Activated T-cell treated with anti-CD3 and anti-CD28 coated beads, Interleukin-2, amount 50 U/mL, for 4 hours (primary cell): ENCODE measurements at regions not wholly inside any gene's neighbourhood (a gene's known extent, or its start where the extent isn't known, plus 50 kb on each side); places are given as distances from the start of the nearest gene placed in this dataset.
"Not testable (repeated sequence)": the region's sequence is repeated elsewhere in the genome, so short reads cannot be mapped to it uniquely, and the experiment has no call there.

Experiments used
- ATAC-seq, 2 donors: fragments of 200-7000 bp; cut with Tn5 transposase; one replicate each; pipeline ENCODE4 v1.10.0; 2021
- DNase-seq: peaks from one replicate; pipeline ENCODE4 v3.0.0-alpha.2; 2020
- H3K27me3 Mint-ChIP-seq: one replicate; pipeline ENCODE4 v1.8.0; 2021; ENCODE audit warnings: low read depth, mixed read lengths
- H3K36me3 Mint-ChIP-seq: one replicate; pipeline ENCODE4 v1.8.0; 2022; ENCODE audit warnings: mixed read lengths; ENCODE audit not compliant: insufficient read depth
- H3K4me1 Mint-ChIP-seq: one replicate; pipeline ENCODE4 v1.8.0; 2021; ENCODE audit warnings: low read depth, mixed read lengths
- H3K4me3 Mint-ChIP-seq: one replicate; pipeline ENCODE4 v1.8.0; 2021; ENCODE audit warnings: mild to moderate bottlenecking, moderate library complexity, mixed read lengths
- H3K9me3 Mint-ChIP-seq: one replicate; pipeline ENCODE4 v1.8.0; 2021; ENCODE audit warnings: mixed read lengths

DNA sequence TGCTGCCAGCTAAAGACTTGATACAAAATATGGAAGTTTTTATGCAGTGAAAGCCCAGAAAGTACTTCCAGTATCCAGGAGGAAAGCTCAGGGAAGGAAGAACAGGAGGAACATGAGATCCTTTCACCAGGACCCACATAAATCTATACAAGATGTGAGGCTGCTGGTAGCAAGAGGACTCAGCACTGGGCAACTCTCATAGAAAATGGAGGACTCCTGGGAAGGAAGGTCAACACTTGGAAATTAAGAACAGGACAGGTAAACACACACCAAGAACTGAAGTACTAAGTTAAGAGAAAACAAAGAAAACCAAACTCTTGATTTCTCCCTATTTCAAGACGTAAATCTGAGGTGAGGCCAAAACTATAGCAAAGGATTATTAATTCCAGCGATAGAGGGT, 220.5 kb upstream of the HSF2 start:
- Mint-ChIP-seq H3K4me3 (no peak overlapping the region), H3K36me3 (no peaks in the 10 kb centered on the region), H3K4me1 (no peaks in the 10 kb centered on the region), H3K27me3 (no peaks in the 10 kb centered on the region), H3K9me3 (no peaks in the 10 kb centered on the region)
- DNase-seq (no peak), ATAC-seq (no peak)

DNA sequence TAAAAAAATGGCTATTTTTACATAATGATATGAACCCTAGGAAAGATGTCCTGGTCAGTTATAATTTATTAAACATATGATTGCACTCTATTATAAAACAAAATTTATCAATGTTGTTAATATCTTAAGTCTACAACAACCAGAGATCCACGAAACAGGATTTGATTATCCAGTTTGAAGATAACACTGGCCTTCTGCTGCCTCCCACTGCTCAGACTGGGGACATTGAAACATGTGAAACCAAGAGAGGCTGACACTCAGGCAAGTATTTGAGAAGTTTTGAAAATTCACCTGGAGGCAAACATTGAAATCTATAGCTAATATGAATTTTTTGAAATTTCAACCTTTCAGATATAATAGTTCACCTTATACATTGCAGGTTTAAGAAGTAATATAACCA, 219.3 kb upstream of the HSF2 start:
- no peak overlapping the region for H3K4me3 Mint-ChIP-seq
- DNase-seq: no peak
- H3K9me3 Mint-ChIP-seq: no peaks in the 10 kb centered on the region
- H3K4me1 Mint-ChIP-seq: no peaks in the 10 kb centered on the region
- no peak for ATAC-seq
- H3K36me3 Mint-ChIP-seq: no peaks in the 10 kb centered on the region
- no peaks in the 10 kb centered on the region for H3K27me3 Mint-ChIP-seq

DNA sequence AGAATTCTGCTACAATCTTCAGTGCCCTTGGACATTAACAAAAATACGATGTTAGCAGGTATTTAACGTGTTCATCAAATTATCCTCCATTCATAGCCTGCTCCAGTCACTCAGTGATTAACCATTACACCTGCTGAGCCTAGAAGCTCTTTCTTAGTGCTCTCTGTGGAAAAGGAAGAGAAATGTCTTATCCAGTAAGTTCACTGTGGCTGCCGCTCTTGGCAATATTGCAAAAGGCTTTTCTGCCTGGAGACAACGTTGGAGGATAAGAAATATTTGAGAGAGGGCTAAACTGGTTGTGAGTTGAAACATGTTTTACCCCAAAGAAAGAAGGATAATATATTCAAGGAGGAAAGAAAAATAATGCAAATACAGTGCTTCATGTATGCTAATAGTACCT, 217.4 kb upstream of the HSF2 start:
- Mint-ChIP-seq H3K27me3 (no peaks in the 10 kb centered on the region), H3K4me1 (no peaks in the 10 kb centered on the region), H3K9me3 (no peaks in the 10 kb centered on the region), H3K4me3 (no peak overlapping the region), H3K36me3 (no peaks in the 10 kb centered on the region)
- ATAC-seq: no peak
- DNase-seq: no peak

DNA sequence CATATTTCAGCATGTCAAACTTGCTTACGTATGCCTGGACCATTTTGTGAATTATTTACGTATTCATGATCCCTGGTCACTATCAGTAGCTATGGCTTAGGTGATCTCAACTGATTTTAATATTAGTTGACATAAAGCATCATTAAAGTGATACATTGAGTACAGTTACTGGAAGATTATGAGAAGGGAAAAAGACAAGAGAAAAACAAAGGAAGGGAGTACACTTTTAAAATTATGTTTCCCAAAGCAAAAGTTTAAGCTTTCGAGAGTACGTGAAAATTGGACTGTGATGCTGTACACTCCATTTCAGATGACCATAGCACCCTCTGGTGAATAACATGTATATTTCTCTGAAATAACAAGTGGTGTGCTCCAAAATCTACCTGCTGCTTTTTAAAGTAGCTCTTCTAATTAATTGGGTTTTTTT, 215.0 kb upstream of the HSF2 start:
- H3K9me3 Mint-ChIP-seq: no peaks in the 10 kb centered on the region
- ATAC-seq: no peak
- no peaks in the 10 kb centered on the region for H3K27me3 Mint-ChIP-seq
- no peaks in the 10 kb centered on the region for H3K36me3 Mint-ChIP-seq
- H3K4me3 Mint-ChIP-seq: no peak overlapping the region
- DNase-seq: no peak
- H3K4me1 Mint-ChIP-seq: no peaks in the 10 kb centered on the region

DNA sequence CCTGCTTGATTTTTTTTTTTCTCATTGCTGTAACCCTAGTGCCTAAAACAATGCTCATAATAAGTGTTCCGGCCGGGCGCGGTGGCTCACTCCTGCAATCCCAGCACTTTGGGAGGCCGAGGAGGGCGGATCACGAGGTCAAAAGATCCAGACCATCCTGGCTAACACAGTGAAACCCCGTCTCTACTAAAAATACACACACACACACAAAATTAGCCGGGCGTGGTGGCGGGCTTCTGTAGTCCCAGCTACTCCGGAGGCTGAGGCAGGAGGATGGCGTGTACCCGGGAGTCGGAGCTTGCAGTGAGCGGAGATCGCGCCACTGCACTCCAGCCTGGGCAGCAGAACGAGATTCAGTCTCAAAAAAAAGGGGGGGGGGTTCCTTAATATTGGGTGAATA, 214.0 kb upstream of the HSF2 start:
- H3K36me3 Mint-ChIP-seq, H3K4me3 Mint-ChIP-seq, H3K4me1 Mint-ChIP-seq, H3K9me3 Mint-ChIP-seq, H3K27me3 Mint-ChIP-seq, ATAC-seq, DNase-seq: not testable (repeated sequence)

DNA sequence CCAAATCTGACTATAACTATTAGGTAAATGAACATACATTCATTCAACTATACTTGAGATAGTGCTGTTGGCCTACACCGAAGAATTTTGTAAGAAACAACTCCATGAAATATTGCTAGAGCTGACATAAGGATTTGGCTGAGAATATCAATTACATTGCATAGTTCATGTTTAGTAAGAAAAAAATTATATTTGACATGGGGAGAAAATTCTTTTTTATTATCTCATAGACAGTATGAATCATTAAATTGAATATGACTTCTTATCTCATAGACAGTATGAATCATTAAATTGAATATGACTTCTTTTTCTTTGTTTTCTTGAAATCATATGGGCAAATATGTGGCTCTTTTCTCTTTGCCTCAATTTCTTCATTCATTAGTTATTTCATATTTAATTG, 212.3 kb upstream of the HSF2 start:
- Mint-ChIP-seq H3K4me1 (no peaks in the 10 kb centered on the region), H3K36me3 (no peaks in the 10 kb centered on the region), H3K4me3 (no peak overlapping the region), H3K9me3 (no peaks in the 10 kb centered on the region), H3K27me3 (no peaks in the 10 kb centered on the region)
- DNase-seq: no peak
- no peak for ATAC-seq

DNA sequence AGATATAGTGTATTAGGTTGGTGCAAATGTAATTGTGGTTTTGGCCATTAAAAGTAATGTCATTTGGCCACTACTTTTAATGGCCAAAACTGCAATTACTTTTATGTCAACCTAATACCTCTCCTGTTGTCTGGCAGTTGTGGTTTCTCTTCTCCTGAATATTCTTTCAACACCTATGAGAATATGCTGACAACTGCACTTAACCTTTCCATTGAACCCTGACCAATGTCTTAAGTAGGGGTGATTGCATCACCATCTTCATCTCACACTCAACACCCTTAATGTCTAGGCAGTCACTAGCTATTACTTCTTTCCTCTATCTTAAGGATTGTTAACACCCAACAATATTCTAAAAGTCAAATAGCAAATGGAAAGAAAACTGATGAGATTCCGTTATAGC, 200.5 kb upstream of the HSF2 start:
- Mint-ChIP-seq H3K36me3 (no peaks in the 10 kb centered on the region), H3K27me3 (no peaks in the 10 kb centered on the region), H3K9me3 (peaks cover 1% of the 10 kb centered on the region), H3K4me1 (no peaks in the 10 kb centered on the region), H3K4me3 (no peak overlapping the region)
- ATAC-seq (no peak), DNase-seq (no peak)

DNA sequence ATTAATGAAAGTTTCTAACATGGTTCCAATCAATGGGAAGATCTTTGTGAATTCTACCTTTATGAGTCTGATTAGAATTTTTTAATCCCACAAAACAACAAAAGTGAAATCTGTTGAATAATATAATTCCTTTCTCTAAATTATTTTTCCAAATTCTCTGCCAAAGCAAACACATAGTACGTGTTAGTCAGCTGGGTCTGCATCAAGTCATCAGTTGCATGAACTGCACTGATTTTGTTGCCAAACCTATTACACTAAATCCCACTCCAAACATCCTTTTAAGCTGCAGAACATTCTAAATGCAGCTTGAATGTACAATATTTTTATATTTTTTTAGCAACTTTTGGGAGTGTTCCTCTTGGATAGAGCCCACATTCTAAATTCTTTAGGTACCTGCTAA, 199.0 kb upstream of the HSF2 start:
- H3K36me3 Mint-ChIP-seq: no peaks in the 10 kb centered on the region
- no peak overlapping the region for H3K4me3 Mint-ChIP-seq
- no peak for DNase-seq
- no peaks in the 10 kb centered on the region for H3K27me3 Mint-ChIP-seq
- no peaks in the 10 kb centered on the region for H3K4me1 Mint-ChIP-seq
- ATAC-seq: no peak
- peaks cover 5% of the 10 kb centered on the region for H3K9me3 Mint-ChIP-seq

DNA sequence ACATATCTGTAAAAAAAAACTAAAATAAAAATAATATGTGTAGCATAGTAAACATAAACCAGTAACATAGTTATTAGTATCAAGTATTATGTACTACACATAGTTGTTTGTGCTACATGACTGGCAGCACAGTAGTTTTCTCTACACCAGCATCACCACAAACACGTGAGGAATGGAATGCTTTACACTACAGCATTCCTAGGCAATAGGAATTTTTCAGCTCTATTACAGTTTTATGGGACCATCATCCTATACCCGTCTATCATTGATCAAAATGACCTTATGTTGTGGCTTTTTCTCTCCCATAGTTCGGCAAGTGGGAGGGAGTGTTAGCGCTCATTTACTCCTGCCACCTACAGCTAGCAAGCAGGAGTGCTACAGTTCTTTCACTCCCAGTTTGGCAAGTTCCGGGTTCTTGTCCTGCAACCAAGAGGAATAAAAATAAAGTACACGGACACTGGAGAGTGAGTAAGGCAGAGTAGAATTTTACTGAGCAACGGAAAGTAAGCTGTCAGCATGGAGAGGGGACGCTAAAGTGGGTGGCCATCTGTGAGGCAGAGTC, 196.8 kb upstream of the HSF2 start:
- H3K27me3 Mint-ChIP-seq: no peaks in the 10 kb centered on the region
- DNase-seq (no peak), ATAC-seq (no peak)
- H3K36me3 Mint-ChIP-seq: no peaks in the 10 kb centered on the region
- H3K4me3 Mint-ChIP-seq: no peak overlapping the region
- H3K9me3 Mint-ChIP-seq: peaks cover 5% of the 10 kb centered on the region
- H3K4me1 Mint-ChIP-seq: no peaks in the 10 kb centered on the region

DNA sequence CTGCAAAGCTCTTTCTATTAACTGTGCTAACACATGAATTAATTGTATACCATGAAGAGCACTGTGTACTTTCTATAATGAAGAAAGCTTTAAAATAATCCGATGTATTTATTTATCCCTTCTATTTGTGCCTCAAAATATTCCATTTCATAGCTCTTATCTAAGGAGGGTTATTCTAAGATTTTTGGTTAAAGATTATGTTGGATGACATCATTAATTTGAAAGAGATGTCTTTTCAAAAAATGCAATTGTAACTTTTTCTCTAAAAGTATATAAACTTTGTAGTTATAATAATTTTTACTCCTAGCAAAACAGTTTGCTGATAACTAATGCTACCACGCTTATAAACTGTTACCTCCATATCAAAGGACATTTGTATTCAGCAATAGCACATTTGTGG, 192.4 kb upstream of the HSF2 start:
- no peaks in the 10 kb centered on the region for H3K36me3 Mint-ChIP-seq
- H3K4me3 Mint-ChIP-seq: no peak overlapping the region
- H3K4me1 Mint-ChIP-seq: no peaks in the 10 kb centered on the region

DNA sequence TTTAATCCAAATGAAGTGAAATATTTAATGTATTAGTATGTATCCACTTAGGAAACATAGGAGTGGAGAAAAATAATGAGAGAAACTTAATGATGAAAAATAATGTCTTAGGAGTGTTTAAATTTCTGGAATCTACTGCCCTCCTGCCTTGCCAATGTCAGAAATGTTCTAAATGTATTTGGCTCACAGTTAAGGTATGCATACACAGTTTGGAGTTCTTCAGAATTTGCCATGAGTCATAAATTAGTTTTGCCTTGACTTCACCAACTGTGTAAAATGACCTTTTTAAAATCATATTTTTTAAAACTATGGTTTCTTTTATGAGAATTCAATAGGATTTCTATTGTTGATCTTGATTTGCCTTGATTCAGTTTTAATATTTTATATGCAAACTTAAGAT, 191.7 kb upstream of the HSF2 start:
- no peaks in the 10 kb centered on the region for H3K27me3 Mint-ChIP-seq
- DNase-seq (no peak), ATAC-seq (no peak)
- no peaks in the 10 kb centered on the region for H3K4me1 Mint-ChIP-seq
- no peak overlapping the region for H3K4me3 Mint-ChIP-seq
- no peaks in the 10 kb centered on the region for H3K36me3 Mint-ChIP-seq
- H3K9me3 Mint-ChIP-seq: peaks cover 5% of the 10 kb centered on the region

More for the DNA sequence above, 192.4 kb upstream of the HSF2 start:
- Mint-ChIP-seq H3K9me3 (peaks cover 5% of the 10 kb centered on the region), H3K27me3 (no peaks in the 10 kb centered on the region)
- no peak for ATAC-seq
- no peak for DNase-seq

DNA sequence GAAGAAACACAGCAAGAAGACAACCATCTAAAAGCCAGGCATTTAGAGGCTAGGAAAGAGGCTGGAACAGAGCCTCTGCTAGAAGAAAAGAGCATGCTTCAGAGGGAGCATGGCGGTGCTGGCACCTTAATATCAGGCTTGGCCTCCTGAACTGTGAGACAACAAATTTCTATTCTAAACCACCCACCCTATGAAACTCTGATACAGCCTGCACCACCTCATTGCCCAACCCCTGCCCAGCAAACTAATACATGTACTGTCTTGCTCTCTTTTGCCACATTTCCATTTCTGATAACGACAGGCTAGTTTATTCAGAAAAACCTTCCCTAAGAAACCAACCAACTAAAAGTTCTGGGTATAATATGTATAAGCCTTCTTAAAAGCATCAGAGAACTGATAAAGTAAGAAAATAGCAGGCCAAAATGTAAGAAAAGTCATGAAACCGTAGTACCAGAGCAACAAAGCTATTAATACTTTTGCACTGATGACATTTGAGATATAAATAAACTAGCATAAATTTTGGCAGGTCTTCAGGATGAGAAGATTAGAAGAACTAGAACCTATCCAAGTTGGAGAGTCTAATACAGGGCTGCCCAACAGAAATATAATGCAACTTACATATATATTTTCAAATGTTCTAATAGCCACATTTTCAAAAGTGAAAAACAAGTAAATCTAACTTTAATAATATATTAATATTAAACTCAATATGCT, 184.7 kb upstream of the HSF2 start:
- Mint-ChIP-seq H3K36me3 (no peaks in the 10 kb centered on the region), H3K4me1 (no peaks in the 10 kb centered on the region), H3K27me3 (no peaks in the 10 kb centered on the region), H3K9me3 (no peaks in the 10 kb centered on the region), H3K4me3 (no peak overlapping the region)
- ATAC-seq: no peak
- no peak for DNase-seq

DNA sequence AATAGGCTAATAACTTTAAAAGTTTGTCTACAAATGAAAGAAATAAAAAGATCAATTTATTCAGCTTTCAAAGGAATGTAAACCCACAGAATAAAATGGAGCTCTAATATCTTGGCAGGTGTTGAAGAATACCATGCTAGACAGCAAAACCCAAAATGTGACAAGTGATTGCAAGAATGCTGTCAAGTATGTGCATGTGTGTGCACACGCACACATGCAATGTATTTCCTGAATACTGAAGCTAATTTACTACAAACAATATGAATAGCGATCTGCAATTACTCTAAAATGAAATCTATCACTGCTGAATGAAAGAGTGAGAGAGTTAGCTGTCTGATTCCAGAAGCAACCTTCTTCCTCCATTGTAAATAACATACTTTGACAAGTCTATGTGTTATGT, 179.2 kb upstream of the HSF2 start:
- H3K9me3 Mint-ChIP-seq: no peaks in the 10 kb centered on the region
- ATAC-seq (no peak), DNase-seq (no peak)
- no peak overlapping the region for H3K4me3 Mint-ChIP-seq
- H3K27me3 Mint-ChIP-seq: no peaks in the 10 kb centered on the region
- H3K4me1 Mint-ChIP-seq: no peaks in the 10 kb centered on the region
- H3K36me3 Mint-ChIP-seq: no peaks in the 10 kb centered on the region

DNA sequence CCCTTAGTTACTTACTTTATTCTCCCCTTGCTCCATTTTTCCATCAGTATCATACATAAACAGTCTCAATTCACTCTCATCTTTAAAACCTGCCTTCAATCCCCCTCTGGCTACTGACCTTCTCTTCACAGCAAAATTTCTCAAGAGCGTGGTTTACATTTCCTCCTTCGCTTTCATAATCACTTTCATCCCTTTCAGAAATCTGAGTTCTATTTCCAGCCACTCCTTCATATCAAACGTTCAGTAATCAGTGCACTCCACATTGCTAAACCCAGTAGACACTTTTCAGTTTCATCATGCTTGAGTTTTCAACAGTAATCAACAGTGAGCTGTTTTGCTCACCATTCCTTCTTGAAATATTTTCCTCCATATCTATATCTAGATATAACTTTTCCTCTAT, 176.7 kb upstream of the HSF2 start:
- ATAC-seq: no peak

DNA sequence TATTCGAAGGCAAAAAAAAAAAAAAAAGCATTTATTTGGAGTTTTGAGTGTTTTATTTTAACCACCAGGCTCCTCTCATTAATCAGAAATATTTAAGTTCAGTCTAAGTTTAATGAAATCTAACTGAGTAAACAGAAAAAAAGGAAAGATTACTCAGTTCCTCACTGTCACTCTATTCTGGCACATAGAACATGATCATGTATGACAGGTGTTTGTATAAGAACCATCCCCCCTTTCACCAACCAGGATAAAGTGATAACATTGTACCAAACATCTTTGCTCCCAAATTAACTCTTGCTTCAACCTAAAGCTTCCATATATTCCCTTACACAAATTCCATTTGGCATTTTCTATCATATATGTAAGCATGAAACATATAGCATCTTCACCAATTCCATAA, 176.2 kb upstream of the HSF2 start:
- Mint-ChIP-seq H3K9me3 (no peaks in the 10 kb centered on the region), H3K4me3 (no peak overlapping the region), H3K4me1 (no peaks in the 10 kb centered on the region), H3K36me3 (no peaks in the 10 kb centered on the region), H3K27me3 (no peaks in the 10 kb centered on the region)
- no peak for DNase-seq
- no peak for ATAC-seq

More for the DNA sequence above, 176.7 kb upstream of the HSF2 start:
- H3K4me3 Mint-ChIP-seq: no peak overlapping the region
- H3K27me3 Mint-ChIP-seq: no peaks in the 10 kb centered on the region
- no peaks in the 10 kb centered on the region for H3K4me1 Mint-ChIP-seq
- no peaks in the 10 kb centered on the region for H3K36me3 Mint-ChIP-seq
- no peak for DNase-seq
- no peaks in the 10 kb centered on the region for H3K9me3 Mint-ChIP-seq
